BJ (cell line): ENCODE measurements at regions not wholly inside any gene's neighbourhood (a gene's known extent, or its start where the extent isn't known, plus 50 kb on each side); places are given as distances from the start of the nearest gene placed in this dataset.

Experiments used
- CTCF ChIA-PET: fragments of 350-600 bp; formaldehyde crosslinking; extraction: SDS; loops from one replicate; lab custom pipeline; 2021; ENCODE audit warnings: antibody characterized with exemption, inconsistent platforms; lab: Yijun Ruan, JAX
- POLR2A ChIA-PET: fragments of 300-600 bp; sonication (Branson Sonifier 250); formaldehyde crosslinking; extraction: SDS; loops from one replicate; lab custom pipeline; 2021; ENCODE audit warnings: antibody characterized with exemption; lab: Charles Lee
- DNase-seq: peaks from one replicate; pipeline ENCODE4 v3.0.0-alpha.2; 2011; ENCODE audit warnings: low read depth
- H3K27me3 ChIP-seq: 2 replicates; pipeline ENCODE4 v1.6.0; 2011; ENCODE audit warnings: low read length; ENCODE audit not compliant: control insufficient read depth, insufficient read depth
- H3K36me3 ChIP-seq: 2 replicates; pipeline ENCODE4 v1.5.1; 2011; ENCODE audit warnings: low read length; ENCODE audit not compliant: control insufficient read depth, insufficient read depth
- H3K4me3 ChIP-seq: 2 replicates; pipeline ENCODE4 v1.5.1; 2011; ENCODE audit warnings: low read depth, mild to moderate bottlenecking, control low read depth, low read length
- TF ChIP-seq, protein P1 (sequence below): IDR thresholded peaks from 2 replicates; pipeline ENCODE4 v1.5.1; 2011; ENCODE audit warnings: low read depth, mild to moderate bottlenecking, control low read depth, inconsistent platforms, low read length, moderate library complexity; ENCODE audit not compliant: insufficient read depth

DNA sequence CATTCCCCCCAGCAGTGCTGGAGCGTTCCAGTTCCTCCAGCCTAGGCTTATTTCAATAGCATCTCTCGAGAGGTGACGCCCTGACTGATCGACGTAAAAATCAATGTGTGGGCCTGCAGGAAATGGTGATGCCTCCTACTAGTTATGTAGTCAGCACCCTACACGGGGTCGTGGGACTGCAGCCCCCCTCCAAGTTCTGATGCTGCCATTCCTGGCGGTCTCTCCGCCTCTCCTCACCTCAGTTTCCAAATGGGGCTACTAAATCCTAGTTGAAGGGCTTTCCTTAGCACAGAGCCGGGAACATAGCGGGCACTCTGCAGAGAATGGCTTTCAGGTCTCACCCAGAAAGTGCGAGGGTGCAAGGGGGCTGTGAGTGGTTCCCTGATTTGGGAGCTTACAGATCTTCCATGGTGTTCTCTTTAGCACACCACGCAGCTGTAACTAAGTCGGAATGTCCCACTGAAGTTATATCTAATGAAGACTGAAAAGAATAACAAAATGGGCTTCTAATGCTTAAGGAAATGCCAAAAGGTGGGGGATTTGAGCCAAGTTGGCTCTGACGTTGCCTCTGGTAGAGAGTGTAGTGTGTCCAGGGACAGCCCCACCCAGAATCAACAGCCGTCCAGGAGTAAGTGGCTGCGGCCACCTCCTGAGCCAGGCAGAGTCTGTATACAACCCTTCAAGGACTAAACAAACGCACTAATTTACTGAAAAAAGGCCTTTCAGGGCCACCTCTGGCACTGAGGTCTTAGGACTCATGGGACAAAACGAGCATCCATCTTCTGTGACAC, 299.7 kb upstream of the FOXF1 start:
- H3K36me3 ChIP-seq, result no peaks in the 10 kb centered on the region
- DNase-seq, result no peak
- H3K27me3 ChIP-seq, result peaks cover 4% of the 10 kb centered on the region; the same call in 1 of the 2 replicates
- ChIA-PET CTCF (interaction anchor here (1.0 kb wide), 1 partner anchor 10 kb away, joined by 3 read pairs; no protein-coding TSS in a partner anchor), POLR2A (no interaction called here)
- TF ChIP-seq, protein P1, sequence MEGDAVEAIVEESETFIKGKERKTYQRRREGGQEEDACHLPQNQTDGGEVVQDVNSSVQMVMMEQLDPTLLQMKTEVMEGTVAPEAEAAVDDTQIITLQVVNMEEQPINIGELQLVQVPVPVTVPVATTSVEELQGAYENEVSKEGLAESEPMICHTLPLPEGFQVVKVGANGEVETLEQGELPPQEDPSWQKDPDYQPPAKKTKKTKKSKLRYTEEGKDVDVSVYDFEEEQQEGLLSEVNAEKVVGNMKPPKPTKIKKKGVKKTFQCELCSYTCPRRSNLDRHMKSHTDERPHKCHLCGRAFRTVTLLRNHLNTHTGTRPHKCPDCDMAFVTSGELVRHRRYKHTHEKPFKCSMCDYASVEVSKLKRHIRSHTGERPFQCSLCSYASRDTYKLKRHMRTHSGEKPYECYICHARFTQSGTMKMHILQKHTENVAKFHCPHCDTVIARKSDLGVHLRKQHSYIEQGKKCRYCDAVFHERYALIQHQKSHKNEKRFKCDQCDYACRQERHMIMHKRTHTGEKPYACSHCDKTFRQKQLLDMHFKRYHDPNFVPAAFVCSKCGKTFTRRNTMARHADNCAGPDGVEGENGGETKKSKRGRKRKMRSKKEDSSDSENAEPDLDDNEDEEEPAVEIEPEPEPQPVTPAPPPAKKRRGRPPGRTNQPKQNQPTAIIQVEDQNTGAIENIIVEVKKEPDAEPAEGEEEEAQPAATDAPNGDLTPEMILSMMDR, result no peak
- H3K4me3 ChIP-seq, result no peak overlapping the region

DNA sequence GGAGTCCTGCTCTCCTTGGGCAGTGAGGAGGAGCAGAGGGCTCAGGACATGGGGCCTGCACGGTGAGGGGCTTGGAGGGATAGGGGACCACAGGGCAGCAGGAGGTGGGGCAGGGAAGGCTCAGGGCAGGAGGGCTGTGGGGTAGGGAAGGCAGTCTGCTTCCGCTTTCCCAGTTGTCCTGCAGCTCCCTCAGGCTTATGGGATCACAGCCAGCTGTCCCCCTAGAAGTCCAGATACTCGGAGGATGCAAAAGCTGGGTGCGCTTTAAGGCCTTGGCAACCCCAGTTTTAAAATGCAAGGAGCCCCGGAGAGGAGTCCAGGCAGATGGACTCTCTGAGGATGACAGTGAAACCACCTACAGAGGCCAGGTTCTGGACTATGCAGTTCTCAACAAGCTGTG, 299.1 kb upstream of the FOXF1 start:
- ChIA-PET POLR2A (no interaction called here), CTCF (no interaction called here)
- Histone ChIP-seq H3K4me3 (no peak overlapping the region), H3K27me3 (peaks cover 4% of the 10 kb centered on the region; the same call in 1 of the 2 replicates), H3K36me3 (no peaks in the 10 kb centered on the region)
- DNase-seq, result no peak
- TF ChIP-seq, protein P1, result no peak

DNA sequence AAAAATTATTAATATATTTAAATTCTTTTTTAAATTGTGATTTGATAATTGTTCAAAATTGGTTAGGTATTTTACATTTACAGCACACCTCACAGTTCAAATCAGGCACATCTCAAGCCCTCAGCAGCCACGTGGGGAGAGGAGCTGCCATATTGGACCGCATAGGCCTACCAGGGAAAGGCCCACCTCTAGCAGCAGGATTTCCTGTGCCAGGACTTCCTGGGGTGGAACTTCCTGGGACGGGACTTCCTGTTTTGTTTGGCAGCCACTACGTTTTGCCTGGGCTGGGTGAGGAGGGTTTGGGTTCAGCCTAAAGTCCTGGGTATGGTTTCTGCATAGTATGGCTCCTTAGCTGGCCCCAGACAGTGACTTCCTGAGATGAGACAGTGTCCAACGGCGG, 298.5 kb upstream of the FOXF1 start:
- TF ChIP-seq, protein P1, result no peak
- ChIA-PET CTCF (no interaction called here), POLR2A (no interaction called here)
- no peak overlapping the region for H3K4me3 ChIP-seq
- H3K27me3 ChIP-seq, result peaks cover 4% of the 10 kb centered on the region; the same call in 1 of the 2 replicates
- no peaks in the 10 kb centered on the region for H3K36me3 ChIP-seq
- no peak for DNase-seq

DNA sequence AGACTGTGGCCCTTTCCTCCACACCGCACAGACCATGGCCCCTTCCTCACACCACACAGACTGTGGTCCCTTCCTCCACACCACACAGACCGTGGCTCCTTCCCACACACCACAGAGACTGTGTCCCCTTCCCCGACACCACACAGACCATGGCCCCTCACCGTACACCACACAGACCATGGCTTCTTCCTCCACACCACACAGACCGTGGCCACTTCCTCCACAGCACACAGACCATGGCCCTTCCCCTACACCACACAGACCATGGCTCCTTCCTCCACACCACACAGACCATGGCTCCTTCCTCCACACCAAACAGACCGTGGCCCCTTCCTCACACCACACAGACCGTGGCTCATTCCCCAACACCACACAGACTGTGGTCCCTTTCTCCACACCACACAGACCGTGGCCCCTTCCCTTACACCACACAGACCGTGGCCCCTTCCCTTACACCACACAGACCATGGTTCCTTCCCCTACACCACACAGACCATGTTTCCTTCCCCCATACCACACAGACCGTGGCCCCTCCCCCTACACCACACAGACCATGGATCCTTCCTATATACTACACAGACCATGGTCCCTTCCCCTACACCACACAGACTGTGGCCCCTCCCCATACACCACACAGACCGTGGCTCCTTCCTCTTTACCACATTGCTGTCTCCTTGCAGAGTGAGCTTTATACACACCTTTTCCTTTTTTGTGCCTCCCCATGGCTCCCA, 297.5 kb upstream of the FOXF1 start:
- Histone ChIP-seq H3K27me3 (peaks cover 4% of the 10 kb centered on the region; the same call in 1 of the 2 replicates), H3K36me3 (no peaks in the 10 kb centered on the region), H3K4me3 (no peak overlapping the region)
- DNase-seq, result no peak
- CTCF ChIA-PET, result interaction anchor here (0.8 to 1.8 kb wide), 2 partner anchors 11 to 305 kb away, joined by 3 to 6 read pairs; no protein-coding TSS in a partner anchor
- TF ChIP-seq, protein P1, result no peak
- POLR2A ChIA-PET, result no interaction called here
